DOHH2 (cell line): ENCODE measurements at regions not wholly inside any gene's neighbourhood (a gene's known extent, or its start where the extent isn't known, plus 50 kb on each side); places are given as distances from the start of the nearest gene placed in this dataset.

Source experiments
- EZH2phosphoT487 ChIP-seq: fragments of 200-600 bp; sonication (generic); IDR thresholded peaks from 2 replicates; pipeline ENCODE4 v1.6.1; 2017; ENCODE audit warnings: borderline replicate concordance, mild to moderate bottlenecking, antibody characterized with exemption, low read length, moderate library complexity, mixed read lengths
- TF ChIP-seq, protein P1 (sequence below): fragments of 200-600 bp; sonication (generic); IDR thresholded peaks from one replicate; pipeline ENCODE4 v1.5.1; 2014; ENCODE audit warnings: antibody characterized with exemption, mild to moderate bottlenecking, low read depth, low read length; ENCODE audit not compliant: poor library complexity, severe bottlenecking

DNA sequence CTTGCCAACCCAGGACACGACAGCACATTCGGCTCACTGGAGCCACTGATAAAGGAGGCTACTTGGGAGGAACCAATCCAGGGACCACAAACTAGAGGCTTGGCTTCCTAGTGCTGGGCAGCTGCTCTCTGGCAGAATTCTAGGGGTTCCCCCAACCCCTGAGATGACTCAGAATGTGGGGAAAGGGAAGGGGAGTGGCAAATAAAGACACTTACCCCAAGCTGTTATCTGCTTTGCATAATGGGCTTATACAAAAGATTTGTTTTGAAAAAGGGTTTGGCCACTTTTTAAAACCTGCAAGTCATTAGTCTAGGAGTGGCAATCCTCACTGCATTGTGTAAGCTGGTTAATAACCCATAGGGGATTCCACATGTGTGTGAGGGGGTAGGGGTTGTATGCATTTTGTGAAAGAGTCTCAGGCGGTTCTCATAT lies 64.1 kb upstream of the LMO1 start:
- TF ChIP-seq, protein P1, sequence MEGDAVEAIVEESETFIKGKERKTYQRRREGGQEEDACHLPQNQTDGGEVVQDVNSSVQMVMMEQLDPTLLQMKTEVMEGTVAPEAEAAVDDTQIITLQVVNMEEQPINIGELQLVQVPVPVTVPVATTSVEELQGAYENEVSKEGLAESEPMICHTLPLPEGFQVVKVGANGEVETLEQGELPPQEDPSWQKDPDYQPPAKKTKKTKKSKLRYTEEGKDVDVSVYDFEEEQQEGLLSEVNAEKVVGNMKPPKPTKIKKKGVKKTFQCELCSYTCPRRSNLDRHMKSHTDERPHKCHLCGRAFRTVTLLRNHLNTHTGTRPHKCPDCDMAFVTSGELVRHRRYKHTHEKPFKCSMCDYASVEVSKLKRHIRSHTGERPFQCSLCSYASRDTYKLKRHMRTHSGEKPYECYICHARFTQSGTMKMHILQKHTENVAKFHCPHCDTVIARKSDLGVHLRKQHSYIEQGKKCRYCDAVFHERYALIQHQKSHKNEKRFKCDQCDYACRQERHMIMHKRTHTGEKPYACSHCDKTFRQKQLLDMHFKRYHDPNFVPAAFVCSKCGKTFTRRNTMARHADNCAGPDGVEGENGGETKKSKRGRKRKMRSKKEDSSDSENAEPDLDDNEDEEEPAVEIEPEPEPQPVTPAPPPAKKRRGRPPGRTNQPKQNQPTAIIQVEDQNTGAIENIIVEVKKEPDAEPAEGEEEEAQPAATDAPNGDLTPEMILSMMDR: no peak
- no peak for TF ChIP-seq EZH2phosphoT487
